ENCODE measurements at regions not wholly inside any gene's neighbourhood (a gene's known extent, or its start where the extent isn't known, plus 50 kb on each side); places are given as distances from the start of the nearest gene placed in this dataset.

DNA sequence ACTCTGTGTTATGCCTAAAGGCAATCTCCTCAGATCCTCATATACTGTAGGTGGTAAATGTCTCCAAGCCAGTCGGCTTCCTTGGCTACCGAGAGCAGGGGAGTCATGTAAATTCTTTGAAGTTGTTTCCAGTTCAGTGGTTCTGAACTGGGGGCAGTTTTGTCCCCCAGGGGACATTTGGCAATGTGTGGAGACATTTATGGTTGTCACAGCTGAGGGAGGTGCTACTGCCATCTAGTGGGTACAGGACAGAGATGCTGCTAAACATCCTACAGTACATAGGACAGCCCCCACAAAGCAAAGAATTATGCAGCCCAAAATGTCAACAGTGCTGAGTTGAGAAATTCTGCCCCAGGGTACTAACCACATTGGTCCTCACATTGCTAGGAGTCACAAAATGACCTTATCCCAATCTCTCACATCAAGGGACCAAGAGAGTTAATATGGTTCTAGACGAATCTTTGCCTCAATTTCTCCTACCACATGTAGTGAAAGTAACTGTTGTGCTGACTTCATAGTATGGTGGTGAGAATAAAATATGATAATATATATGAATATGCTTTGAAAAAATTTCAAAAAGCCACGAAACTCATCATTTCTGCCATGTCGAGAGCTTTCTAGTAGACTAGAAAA, 104.4 kb upstream of the ARHGAP24 start:
- TF ChIP-seq POLR2AphosphoS5 (IDR thresholded peaks at IDR 0.05; ENCODE audit: low read depth, low read length) (no peak), TAF1 (IDR thresholded peaks at IDR 0.05; ENCODE audit: borderline replicate concordance, low read depth, low read length) (no peak), POLR2A (IDR thresholded peaks at IDR 0.05; ENCODE audit: low read depth, low read length) (no peak)
- FAIRE-seq (peak; percentile 85), DNase-seq (ENCODE audit: insufficient read length) (no peak)

DNA sequence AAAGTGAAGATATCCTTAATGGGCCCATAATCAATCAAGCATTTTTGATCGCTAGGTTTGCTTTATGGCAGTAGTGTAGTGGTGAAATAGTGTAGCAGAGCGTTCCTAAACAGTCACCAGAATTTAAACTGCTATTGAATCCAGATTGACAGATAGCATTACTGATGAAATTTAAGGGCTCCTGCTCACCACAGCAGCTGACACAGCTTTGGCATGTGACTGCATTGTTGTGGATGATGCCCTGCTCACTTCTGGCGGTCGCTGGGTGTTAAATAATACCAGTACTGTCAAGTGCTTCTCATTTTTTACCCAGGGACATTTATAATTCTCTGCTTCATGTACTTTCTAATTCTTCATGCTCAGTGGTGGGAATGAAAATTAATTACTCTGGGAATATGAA, 102.0 kb upstream of the ARHGAP24 start:
- DNase-seq (ENCODE audit: insufficient read length) (no peak), FAIRE-seq (no peak)
- no peak for TF ChIP-seq POLR2AphosphoS5 (IDR thresholded peaks at IDR 0.05; ENCODE audit: low read depth, low read length)
- TF ChIP-seq TAF1 (IDR thresholded peaks at IDR 0.05; ENCODE audit: borderline replicate concordance, low read depth, low read length), result no peak
- no peak for TF ChIP-seq POLR2A (IDR thresholded peaks at IDR 0.05; ENCODE audit: low read depth, low read length)

DNA sequence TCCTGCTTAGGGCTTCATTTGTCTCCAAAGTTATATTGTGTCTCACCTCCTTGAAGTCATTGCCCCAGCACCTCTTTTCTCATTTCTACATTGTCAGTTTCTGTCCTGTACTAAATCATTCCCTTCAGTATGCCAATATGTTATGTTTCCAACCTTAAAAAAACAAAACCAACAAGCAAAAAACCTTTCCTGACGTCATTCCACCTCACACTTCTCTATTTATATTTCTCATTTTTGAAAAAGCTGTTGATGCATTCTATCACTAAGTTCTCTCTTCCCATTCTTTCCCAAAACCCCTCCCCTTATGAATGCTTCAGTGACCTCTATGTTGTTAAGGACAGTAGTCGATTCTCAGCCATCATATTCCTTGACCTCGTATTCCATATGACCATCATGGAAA, 98.7 kb upstream of the ARHGAP24 start:
- no peak for DNase-seq (ENCODE audit: insufficient read length)
- FAIRE-seq, result no peak
- TF ChIP-seq POLR2A (IDR thresholded peaks at IDR 0.05; ENCODE audit: low read depth, low read length) (no peak), TAF1 (IDR thresholded peaks at IDR 0.05; ENCODE audit: borderline replicate concordance, low read depth, low read length) (no peak), POLR2AphosphoS5 (IDR thresholded peaks at IDR 0.05; ENCODE audit: low read depth, low read length) (no peak)

DNA sequence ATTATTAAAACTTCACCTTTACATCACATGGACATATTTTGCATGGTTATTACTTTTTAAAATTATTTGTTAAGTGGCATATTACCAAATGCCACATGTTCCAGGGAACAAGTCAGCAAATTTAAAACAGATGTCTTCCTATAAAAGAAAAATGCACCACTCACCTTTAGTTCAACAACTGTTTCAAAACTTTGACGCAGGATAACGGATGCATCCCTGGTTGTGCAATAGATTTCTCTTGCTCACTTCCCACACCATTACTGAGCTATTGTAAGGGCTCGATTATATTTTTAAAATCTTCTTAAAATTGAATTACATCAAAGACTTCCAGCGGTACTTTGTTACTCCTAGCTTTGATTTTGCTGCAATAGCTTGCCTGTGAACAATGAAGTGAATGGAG, 93.0 kb upstream of the ARHGAP24 start:
- FAIRE-seq (no peak), DNase-seq (ENCODE audit: insufficient read length) (no peak)
- TF ChIP-seq POLR2A (IDR thresholded peaks at IDR 0.05; ENCODE audit: low read depth, low read length) (no peak), POLR2AphosphoS5 (IDR thresholded peaks at IDR 0.05; ENCODE audit: low read depth, low read length) (no peak), TAF1 (IDR thresholded peaks at IDR 0.05; ENCODE audit: borderline replicate concordance, low read depth, low read length) (no peak)

DNA sequence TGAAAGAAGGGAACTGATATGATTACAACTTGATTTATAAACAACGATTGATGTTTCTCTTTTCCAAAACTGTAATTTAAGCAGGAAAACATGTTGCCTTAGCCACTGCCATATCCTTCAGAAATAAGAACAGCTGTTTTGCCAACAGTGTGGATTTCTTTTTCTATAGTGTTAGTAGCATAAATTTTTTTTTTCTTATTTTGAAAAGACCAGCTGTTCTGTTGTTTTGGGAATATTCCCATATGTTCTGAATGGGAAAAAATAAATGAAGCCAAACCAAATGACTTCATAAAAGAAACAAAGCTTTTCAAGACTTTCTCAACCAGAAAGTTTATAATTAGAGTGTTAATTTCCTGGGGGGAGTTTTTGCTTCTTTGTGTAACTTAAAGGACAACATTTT, 83.9 kb upstream of the ARHGAP24 start:
- DNase-seq (ENCODE audit: insufficient read length), result no peak
- TF ChIP-seq POLR2AphosphoS5 (IDR thresholded peaks at IDR 0.05; ENCODE audit: low read depth, low read length), result no peak
- FAIRE-seq, result no peak

DNA sequence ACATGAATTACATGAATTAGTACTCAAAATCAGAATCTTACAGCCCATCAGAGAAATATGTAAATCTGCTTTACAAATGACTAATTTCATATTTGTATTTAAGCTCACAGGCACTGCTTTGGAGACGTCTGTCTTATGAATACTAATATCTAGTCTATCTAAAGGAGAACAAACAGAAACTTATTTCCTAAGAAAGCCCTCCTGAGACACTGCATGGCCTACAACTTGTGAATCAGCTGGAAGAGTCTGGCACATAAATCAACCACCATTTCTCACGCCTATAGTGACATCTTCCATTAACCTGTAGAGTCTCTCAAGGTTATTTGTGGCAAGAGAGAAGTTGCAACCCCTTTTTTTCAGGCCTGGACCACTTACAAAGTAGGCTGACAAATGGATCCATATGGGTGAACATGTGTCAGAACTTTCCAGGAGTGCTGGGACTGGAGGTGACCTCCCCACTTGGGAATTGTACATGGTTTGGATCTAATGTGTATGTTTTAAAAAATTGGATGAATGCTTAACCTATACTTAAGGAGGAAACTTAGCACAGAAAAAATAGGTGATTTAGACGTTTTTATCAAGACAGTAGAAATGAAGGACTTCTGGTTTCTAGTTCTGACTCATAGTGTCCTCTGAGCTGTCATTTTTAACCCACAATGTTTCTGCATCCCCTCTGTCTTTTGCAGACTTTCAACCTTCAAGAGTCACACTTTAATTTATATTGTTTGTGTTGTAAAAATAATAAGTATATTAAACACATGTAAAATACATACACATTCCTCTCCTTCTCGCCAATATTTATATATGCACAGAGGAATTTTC, 83.2 kb upstream of the ARHGAP24 start:
- FAIRE-seq (peak; percentile 62), DNase-seq (ENCODE audit: insufficient read length) (no peak)
- TF ChIP-seq TAF1 (IDR thresholded peaks at IDR 0.05; ENCODE audit: borderline replicate concordance, low read depth, low read length) (no peak), POLR2A (IDR thresholded peaks at IDR 0.05; ENCODE audit: low read depth, low read length) (no peak), POLR2AphosphoS5 (IDR thresholded peaks at IDR 0.05; ENCODE audit: low read depth, low read length) (no peak)

DNA sequence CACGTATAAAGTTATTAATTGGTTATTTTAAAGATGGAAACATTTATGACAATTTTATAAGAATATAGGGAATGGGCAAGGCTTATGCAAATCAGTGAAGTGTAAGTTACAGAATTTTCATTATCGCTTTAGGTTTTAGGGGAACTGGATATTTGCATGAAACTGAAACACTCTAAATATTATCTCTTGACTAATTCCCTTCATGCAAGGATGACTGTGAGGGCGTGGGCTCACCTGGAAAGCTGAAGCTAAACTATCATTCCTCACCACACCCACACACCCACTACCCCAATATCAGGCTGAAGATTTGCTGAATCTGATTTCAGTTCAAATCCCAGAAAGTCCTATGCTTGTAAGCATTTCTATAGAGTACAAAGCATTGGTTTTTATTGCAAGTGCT, 81.7 kb upstream of the ARHGAP24 start:
- no peak for TF ChIP-seq POLR2AphosphoS5 (IDR thresholded peaks at IDR 0.05; ENCODE audit: low read depth, low read length)
- FAIRE-seq (no peak), DNase-seq (ENCODE audit: insufficient read length) (no peak)

DNA sequence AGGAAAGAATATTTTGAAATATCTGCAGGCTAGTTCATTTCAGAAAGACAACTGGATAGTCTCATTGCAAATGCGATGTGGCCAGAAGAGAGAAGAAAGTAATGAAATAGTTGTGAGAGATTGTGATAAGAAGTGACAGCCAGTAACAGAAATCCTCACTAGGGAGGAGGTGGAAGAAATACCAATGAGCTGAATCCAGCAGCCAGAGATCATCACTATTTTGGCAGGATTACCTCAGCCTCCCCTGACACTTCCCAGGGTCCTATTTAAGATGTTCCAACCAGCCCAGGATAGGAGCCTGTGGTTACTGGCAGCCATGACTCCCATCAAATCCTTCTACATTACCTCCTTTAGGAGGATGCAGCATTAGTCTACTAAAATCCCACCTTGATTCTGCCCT, 76.7 kb upstream of the ARHGAP24 start:
- FAIRE-seq (no peak), DNase-seq (ENCODE audit: insufficient read length) (no peak)
- TF ChIP-seq POLR2AphosphoS5 (IDR thresholded peaks at IDR 0.05; ENCODE audit: low read depth, low read length) (no peak), POLR2A (IDR thresholded peaks at IDR 0.05; ENCODE audit: low read depth, low read length) (no peak), TAF1 (IDR thresholded peaks at IDR 0.05; ENCODE audit: borderline replicate concordance, low read depth, low read length) (no peak)

DNA sequence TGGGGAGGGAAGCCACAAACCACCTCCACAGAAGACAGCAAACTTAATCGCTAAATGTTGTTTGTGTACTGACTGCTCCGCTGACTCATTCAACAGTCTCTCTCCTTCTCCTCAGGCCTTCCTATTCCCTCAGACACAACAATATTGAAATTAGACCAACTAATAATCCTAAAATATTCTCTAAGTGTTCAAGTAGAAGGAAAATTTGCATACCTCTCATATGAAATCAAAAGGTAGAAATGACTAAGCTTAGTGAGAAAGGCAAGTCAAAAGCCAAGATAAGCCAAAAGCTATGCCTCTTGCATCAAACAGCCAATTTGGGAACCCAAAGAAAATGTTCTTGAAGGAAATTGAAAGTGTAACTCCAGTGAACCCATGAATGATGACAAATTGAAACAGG, 75.7 kb upstream of the ARHGAP24 start:
- no peak for DNase-seq (ENCODE audit: insufficient read length)
- no peak for FAIRE-seq
- no peak for TF ChIP-seq POLR2A (IDR thresholded peaks at IDR 0.05; ENCODE audit: low read depth, low read length)

DNA sequence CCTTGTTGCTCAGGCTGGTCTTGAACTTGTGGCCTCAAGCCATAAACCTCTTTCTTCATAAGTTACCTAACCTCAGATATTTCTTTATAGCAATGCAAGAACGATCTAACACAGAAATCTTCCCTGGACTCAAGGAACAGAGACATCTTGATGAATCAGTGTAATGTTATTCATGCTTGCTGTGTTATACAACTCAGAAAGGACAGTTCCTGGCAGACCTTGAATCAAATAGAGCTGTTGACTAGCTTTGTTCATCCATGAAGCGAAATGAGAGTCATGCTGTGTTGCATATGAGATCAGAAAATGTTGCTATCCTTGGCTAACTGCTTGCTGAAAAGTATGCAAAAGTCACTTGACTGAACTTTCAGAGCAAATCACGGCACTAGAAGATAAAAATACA, 72.6 kb upstream of the ARHGAP24 start:
- TF ChIP-seq POLR2AphosphoS5 (IDR thresholded peaks at IDR 0.05; ENCODE audit: low read depth, low read length) (no peak), POLR2A (IDR thresholded peaks at IDR 0.05; ENCODE audit: low read depth, low read length) (no peak), TAF1 (IDR thresholded peaks at IDR 0.05; ENCODE audit: borderline replicate concordance, low read depth, low read length) (no peak)
- FAIRE-seq (no peak), DNase-seq (ENCODE audit: insufficient read length) (no peak)

DNA sequence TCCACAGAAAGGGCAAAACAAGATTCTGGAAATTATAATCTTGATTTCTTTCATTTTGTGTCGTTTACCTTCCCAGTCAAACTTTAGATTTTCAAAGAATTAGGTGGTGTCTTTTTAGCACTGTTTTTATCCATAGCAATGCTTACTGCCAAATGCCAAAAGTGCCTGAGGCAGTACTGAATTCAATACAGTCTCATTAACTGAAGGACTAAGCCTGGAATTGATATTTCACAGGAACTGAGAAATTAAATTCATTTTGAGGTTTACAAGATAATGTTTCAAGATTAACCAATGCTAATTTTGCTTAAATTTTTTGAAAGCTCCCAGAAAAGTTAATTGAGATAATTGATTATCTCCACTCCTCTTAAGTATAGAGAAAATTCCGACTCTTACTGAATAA, 68.8 kb upstream of the ARHGAP24 start:
- no peak for DNase-seq (ENCODE audit: insufficient read length)
- FAIRE-seq, result no peak
- no peak for TF ChIP-seq TAF1 (IDR thresholded peaks at IDR 0.05; ENCODE audit: borderline replicate concordance, low read depth, low read length)
- TF ChIP-seq POLR2AphosphoS5 (IDR thresholded peaks at IDR 0.05; ENCODE audit: low read depth, low read length), result no peak
- no peak for TF ChIP-seq POLR2A (IDR thresholded peaks at IDR 0.05; ENCODE audit: low read depth, low read length)

DNA sequence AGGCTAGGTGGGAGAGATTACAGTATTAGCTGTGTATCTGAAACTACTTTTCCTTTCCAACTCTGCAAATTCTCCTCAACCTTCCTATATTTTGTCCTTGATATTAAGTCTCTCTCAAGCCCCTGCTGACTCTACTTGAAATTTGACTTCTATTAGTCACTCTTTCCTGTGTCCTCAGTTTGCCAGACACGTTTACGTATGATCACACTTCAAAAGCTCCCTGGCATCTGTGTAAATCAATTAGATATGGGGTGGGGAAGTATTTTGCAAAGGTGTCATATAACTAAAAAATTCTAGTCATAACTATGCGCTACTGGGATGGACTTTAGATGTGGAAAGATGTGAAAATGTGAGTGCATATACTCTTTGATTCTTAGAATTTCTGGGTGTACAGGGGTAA, 67.4 kb upstream of the ARHGAP24 start:
- FAIRE-seq (no peak), DNase-seq (ENCODE audit: insufficient read length) (no peak)
- TF ChIP-seq POLR2A (IDR thresholded peaks at IDR 0.05; ENCODE audit: low read depth, low read length), result no peak
- TF ChIP-seq POLR2AphosphoS5 (IDR thresholded peaks at IDR 0.05; ENCODE audit: low read depth, low read length), result no peak
- no peak for TF ChIP-seq TAF1 (IDR thresholded peaks at IDR 0.05; ENCODE audit: borderline replicate concordance, low read depth, low read length)

All from GM12892 (cell line).